RPMI7951 (cell line): ENCODE measurements at regions not wholly inside any gene's neighbourhood (a gene's known extent, or its start where the extent isn't known, plus 50 kb on each side); places are given as distances from the start of the nearest gene placed in this dataset.
"Not testable (repeated sequence)": the region's sequence is repeated elsewhere in the genome, so short reads cannot be mapped to it uniquely, and the experiment has no call there.

ENCODE experiments used
- DNase-seq: peaks from one replicate; pipeline ENCODE4 v3.0.0-alpha.2; 2012; ENCODE audit warnings: low read depth

DNA sequence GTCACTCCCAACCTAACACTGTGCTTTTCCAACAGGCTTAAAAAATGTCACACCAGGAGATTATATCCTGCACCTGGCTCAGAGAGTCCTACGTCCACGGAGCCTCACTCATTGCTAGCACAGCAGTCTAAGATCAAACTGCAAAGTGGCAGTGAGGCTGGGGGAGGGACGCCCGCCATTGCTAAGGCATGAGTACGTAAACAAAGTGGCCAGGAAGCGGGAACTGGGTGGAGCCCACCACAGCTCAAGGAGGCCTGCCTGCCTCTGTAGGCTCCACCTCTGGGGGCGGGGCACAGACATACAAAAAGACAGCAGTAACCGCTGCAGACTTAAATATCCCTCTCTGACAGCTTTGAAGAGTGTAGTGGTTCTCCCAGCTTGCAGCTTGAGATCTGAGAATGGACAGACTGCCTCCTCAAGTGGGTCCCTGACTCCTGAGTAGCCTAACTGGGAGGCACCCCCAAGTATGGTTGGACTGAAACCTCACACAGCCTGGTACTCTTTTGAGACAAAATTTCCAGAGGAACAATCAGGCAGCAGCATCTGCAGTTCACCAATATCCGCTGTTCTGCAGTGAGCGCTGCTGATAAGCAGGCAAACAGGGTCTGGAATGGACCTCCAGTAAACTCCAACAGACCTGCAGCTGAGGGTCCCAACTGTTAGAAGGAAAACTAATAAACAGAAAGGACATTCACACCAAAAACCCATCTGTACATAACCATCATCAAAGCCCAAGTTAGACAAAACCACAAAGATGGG lies 2986.4 kb upstream of the OR11H1 start:
- not testable (repeated sequence) for DNase-seq

DNA sequence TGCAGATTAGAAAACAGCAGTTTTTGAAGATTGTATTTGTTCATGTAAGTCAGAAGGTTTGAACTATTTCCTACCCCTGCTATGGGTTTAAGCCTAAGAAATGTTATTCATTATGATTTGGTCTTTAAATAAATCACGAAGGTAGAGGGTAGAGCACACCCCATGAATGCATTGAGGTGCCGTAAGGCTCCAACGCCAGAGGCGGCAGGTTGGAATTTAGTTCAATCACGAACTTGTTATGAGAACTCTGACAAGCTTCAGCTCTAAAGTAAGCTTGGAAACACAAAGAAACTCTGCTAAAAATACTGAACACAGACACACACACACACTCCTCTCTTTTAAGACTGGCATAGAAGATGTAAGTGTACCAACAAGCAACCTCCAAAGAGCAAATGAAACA lies 2974.6 kb upstream of the OR11H1 start:
- DNase-seq = not testable (repeated sequence)

DNA sequence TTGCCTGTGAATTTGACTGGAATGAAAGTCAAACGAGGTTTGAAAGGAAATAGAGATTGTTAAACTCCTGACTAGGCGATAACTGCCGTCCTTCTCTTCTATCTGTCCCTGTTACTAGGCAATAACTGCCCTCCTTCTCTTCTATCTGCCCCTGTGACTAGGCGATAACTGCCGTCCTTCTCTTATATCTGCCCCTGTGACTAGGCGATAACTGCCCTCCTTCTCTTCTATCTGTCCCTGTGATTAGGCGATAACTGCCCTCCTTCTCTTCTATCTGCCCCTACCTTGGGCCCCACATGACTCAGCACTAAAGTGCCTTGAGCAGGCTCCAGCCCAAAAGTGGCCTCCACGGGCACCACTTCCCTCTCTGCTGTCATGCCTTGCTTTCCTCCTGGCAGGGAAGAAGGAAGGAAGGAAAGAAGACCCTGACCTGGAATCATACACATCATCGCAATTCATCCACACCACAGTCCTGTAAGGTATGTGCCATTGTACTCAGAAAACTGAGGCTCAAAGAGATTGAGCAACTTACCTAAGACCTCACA lies 2973.3 kb upstream of the OR11H1 start:
- DNase-seq = not testable (repeated sequence)

DNA sequence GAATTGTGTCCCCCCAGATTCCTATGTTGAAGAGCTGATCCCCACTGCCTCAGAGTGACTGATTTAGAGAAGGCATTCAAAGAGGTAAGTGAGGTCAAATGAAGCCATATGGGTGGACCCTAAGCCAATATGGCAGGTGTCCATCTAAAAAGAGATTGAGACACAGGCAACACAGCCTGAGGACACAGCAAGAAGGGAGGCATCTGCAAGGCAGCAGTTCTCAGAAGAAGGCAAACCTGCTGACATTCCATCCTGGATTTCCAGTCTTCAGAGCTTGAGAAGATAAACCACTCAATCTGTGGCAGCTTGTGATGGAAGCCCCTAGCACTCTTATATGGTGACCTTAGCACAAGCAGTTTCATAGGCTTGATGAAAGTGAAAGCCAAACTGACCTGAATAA lies 2956.5 kb upstream of the OR11H1 start:
- not testable (repeated sequence) for DNase-seq

GRCh38 chr22:12579655-12580054 lies 2948.3 kb upstream of the OR11H1 start:
- not testable (repeated sequence) for DNase-seq

- DNase-seq = not testable (repeated sequence)
Observed at GRCh38 chr22:12584457-12584856, 2943.5 kb upstream of the OR11H1 start.

DNA sequence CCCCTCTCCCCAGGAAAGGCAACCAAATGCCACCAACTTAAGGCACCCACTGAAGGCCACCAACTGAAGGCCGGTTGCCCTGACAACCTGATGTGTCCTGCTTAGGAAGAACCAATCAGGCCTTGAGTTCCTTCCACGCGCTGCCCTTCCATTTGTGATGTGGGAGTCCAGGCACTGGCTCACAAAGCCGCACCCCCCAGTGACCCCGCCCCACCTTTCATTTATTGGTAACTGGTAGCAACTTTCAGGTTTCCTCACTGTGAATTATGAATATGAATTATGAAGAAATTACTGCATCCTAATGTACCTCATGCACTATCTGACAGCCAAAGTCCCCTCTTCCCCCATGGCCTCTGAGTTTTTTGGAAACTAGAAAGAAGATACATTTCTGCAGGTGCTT lies 2943.1 kb upstream of the OR11H1 start:
- not testable (repeated sequence) for DNase-seq

GRCh38 chr22:12595724-12596123 lies 2932.3 kb upstream of the OR11H1 start:
- not testable (repeated sequence) for DNase-seq

GRCh38 chr22:12597778-12598177 lies 2930.2 kb upstream of the OR11H1 start:
- not testable (repeated sequence) for DNase-seq

- DNase-seq = not testable (repeated sequence)
Observed at GRCh38 chr22:12601510-12601869, 2926.5 kb upstream of the OR11H1 start.

- DNase-seq = peak; percentile 64
Observed at GRCh38 chr22:12601870-12602779, 2925.9 kb upstream of the OR11H1 start.

GRCh38 chr22:12603399-12603798 lies 2924.6 kb upstream of the OR11H1 start:
- DNase-seq = not testable (repeated sequence)

- not testable (repeated sequence) for DNase-seq
Observed at GRCh38 chr22:12603833-12604232, 2924.2 kb upstream of the OR11H1 start.

DNA sequence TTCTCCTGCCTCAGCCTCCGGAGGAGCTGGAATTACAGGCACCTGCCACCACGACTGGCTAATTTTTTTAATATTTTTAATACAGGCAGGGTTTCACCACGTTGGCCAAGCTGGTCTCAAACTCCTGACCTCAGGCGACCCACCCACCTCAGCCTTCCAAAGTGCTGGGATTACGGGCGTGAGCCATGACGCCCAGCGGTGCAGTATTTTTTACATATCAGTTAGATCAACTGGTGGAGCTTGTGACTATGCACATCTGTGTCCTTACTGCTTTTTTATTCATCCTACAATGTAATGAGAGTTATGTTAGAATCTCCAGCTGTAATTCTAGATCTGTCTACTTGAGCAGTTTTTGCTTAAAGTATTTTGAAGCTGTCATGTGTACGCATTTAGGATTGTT lies 2919.5 kb upstream of the OR11H1 start:
- DNase-seq = not testable (repeated sequence)

DNA sequence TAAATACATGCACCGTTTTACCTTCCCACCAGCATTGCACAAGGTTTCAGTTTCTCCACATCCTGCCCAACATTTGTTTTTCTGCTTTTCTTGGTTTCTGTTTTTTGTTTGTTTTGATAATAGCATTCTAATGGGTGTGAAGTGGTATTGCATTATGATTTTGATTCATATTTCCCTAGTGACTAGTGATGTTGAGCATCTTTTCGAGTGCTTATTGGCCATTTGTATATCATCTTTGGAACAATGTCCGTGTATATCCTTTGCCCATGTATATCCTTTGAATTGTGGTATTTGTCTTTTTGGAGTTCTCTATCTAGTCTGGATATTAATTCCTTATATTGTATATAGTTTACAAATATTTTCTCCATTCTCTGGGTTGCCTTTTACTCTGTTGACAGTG lies 2914.8 kb upstream of the OR11H1 start:
- no peak for DNase-seq

DNA sequence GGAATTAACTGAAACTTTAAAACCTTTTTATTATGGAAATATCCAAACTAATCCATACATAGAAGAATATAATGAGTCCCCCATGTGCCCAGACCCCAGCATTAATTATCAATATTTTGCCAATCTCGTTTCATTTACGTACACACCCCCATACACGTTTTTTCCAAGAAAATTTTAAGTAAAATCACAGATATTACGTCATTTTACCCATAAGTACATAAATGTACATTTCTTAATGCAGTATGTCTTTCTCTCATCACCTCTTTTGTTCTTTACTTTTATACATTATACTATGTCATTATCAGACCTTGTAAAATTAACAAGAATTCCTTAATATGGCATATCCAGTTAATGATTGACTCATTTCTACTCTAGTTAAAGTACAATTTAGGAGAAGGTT lies 2914.1 kb upstream of the OR11H1 start:
- DNase-seq = not testable (repeated sequence)

- not testable (repeated sequence) for DNase-seq
Observed at GRCh38 chr22:12626894-12627293, 2901.1 kb upstream of the OR11H1 start.

DNA sequence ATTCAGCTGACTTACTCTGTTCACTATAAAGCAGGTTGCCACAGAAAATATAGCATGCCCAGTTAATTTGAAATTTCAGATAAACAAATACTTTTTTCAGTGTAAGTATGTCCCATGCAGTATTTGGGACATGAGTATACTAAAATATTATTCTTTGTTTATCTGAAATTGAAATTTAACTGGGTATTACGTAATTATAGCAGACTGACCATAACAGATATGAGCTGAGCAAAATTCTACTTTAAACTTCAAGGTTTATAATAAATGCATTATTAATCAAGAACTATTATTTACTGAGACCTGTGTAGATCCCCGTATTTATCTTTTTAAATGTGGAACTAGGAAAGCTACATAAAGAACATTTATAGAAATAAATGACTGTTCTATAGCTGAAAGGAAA lies 2898.2 kb upstream of the OR11H1 start:
- DNase-seq = not testable (repeated sequence)

GRCh38 chr22:12630965-12631364 lies 2897.0 kb upstream of the OR11H1 start:
- not testable (repeated sequence) for DNase-seq

GRCh38 chr22:12637566-12638166 lies 2890.3 kb upstream of the OR11H1 start:
- DNase-seq = not testable (repeated sequence)

DNA sequence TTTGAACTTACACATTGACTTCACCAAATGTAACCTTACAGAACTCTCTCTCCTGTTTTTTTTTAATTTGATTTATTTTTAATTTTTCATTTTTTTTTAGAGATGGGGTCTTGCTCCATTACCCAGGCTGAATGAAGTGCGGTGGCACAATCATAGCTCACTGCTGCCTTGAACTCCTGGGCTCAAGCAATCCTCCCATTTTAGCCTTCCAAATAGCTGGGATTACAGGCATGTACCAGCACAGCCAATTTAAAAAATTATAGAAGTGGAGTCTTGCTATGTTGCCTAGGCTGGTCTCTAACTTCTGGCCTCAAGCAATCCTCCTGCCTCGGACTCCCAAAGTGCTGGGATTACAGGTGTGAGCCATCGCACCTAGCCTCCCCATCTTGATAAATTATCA lies 2889.7 kb upstream of the OR11H1 start:
- DNase-seq = not testable (repeated sequence)
